ENCODE measurements at regions not wholly inside any gene's neighbourhood (a gene's known extent, or its start where the extent isn't known, plus 50 kb on each side); places are given as distances from the start of the nearest gene placed in this dataset.
A peak's percentile ranks its signal among the peaks of the same experiment; 100 is the strongest.

DNA sequence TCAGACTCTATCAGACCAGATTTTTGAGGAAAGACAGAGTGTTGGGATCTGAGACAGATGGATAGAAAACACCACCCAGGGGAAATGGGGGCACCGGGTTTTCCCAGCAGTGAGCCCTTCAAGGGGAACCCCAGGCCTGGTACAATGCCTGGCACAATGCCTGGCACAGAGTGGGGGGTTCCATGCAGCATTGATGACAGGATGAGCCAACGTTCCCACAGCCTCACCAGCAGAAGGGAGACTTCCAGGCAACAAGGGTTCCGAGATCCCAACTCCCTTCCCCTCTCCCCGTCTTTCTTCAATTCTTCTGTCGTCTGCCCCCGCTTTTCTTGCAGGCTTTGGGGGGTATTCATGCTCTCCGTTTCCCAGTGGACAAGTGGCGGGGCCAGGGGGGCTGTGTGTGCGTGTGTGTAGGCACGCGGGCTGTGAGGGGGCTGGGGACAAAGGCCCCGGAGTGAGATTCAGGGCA is 132.1 kb upstream of the HAAO start:
- no peaks in the 10 kb centered on the region for H4K20me1 ChIP-seq (replicated peaks; ENCODE audit: control insufficient read depth, extremely low read depth, insufficient read depth, low read length)
- H3K27me3 ChIP-seq (ENCODE audit: control insufficient read depth in 2 of 2, insufficient read depth in 2 of 2, low read length in 2 of 2) = no peaks in the 10 kb centered on the region
- ChIA-PET POLR2A (no interaction called here), CTCF (interaction anchor here (1.4 to 2.4 kb wide), 2 partner anchors 9 to 45 kb away, joined by 3 to 10 read pairs; no protein-coding TSS in a partner anchor)
- intact Hi-C loops (cut with micrococcal nuclease) = loop anchor here (1.0 kb wide), 2 partner anchors 44 to 65 kb away; no protein-coding TSS in a partner anchor
- dilution Hi-C loops (cut with MboI; ENCODE audit: extremely low pct_ligation_motif_present, low sequenced_read_pairs) = no loop called here
- peak; percentile 98 for FAIRE-seq
- BruUV-seq (replicated peaks) = TSS peak; percentile 88
- H3K4me1 ChIP-seq (ENCODE audit: control insufficient read depth, extremely low read depth, insufficient read depth, low read length) = peaks cover 44% of the 10 kb centered on the region
- no peaks in the 10 kb centered on the region for H3K36me3 ChIP-seq (ENCODE audit: control insufficient read depth in 2 of 2, extremely low read depth in 1 of 2, insufficient read depth in 2 of 2, low read length in 2 of 2)
- no peaks in the 10 kb centered on the region for H3K9me3 ChIP-seq (replicated peaks; ENCODE audit: control insufficient read depth, insufficient read depth, low read length)
- H3K27ac ChIP-seq (ENCODE audit: insufficient read depth, low read depth, low read length) = peak overlapping the region; percentile 91
- DNase-seq (ENCODE audit: low read depth, low spot score) = peak; percentile 88
- no peaks in the 10 kb centered on the region for H3K79me2 ChIP-seq (ENCODE audit: control insufficient read depth, insufficient read depth, low read length)
- peak overlapping the region; percentile 63 for H3K9ac ChIP-seq (replicated peaks; ENCODE audit: extremely low read depth, insufficient read depth, low read length)
- peak overlapping the region; percentile 3 for H3K4me2 ChIP-seq (ENCODE audit: insufficient read depth, low read length)
- no peak overlapping the region for H3K4me3 ChIP-seq (replicated peaks in 1 of 3; ENCODE audit: insufficient read depth in 1 of 3, low read depth in 1 of 3, low read length in 3 of 3)
- TF ChIP-seq POLR2A (IDR thresholded peaks at IDR 0.05; ENCODE audit: low read depth, low read length) (peak; percentile 55), POLR2AphosphoS5 (IDR thresholded peaks at IDR 0.05; ENCODE audit: insufficient read depth, low read depth, low read length) (peak; percentile 6), FOS (IDR thresholded peaks at IDR 0.05; ENCODE audit: borderline replicate concordance, insufficient read depth, low read length) (no peak)
- H2AFZ ChIP-seq (ENCODE audit: low read depth, low read length) = no peak overlapping the region
- H3K9me1 ChIP-seq (replicated peaks; ENCODE audit: control insufficient read depth, extremely low read depth, insufficient read depth, low read length) = no peaks in the 10 kb centered on the region

DNA sequence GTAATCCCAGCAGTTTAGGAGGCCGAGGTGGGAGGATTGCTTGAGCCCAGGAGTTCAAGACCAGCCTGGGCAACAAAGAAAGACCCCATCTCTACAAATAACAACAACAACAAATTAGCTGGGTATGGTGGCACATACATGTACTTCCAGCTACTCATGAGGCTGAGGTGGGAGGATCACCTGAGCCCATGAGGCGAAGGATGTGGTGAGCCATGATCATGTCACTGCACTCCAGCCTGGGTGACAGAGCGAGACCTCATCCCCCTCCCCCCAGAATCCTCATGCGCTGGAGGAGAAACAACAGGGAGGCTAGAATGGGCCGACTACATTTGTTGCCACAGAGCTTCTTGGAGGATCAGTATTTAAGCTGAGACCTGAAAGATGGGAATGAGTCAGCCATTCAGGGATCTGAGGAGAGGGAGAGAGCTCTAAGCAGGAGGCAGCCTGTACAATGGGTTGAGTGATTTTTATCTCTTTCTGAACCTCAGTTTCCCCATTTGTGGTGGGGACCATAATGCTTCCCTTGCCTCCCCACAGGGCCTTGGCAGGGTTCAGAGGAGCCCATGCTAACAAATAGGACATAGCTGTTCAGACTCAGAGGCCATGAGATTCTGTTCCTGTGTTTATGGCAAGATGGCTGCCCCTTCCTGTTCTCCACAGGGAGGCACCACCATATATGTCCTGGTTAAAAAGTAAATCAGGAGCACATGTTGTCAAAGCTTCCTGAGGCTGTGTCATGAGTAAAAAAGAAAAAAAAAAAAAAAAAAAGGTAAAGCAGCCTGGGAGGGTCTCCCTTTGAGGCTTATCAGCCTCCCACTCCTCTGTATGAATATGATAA is 131.4 kb upstream of the HAAO start:
- dilution Hi-C loops (cut with MboI; ENCODE audit: extremely low pct_ligation_motif_present, low sequenced_read_pairs) (no loop called here), intact Hi-C loops (cut with micrococcal nuclease) (loop anchor here (1.0 kb wide), 2 partner anchors 43 to 64 kb away; no protein-coding TSS in a partner anchor)
- DNase-seq (ENCODE audit: low read depth, low spot score) (no peak), FAIRE-seq (peak; percentile 75)
- H3K27me3 ChIP-seq (ENCODE audit: control insufficient read depth in 2 of 2, insufficient read depth in 2 of 2, low read length in 2 of 2) = no peaks in the 10 kb centered on the region
- no peaks in the 10 kb centered on the region for H3K36me3 ChIP-seq (ENCODE audit: control insufficient read depth in 2 of 2, extremely low read depth in 1 of 2, insufficient read depth in 2 of 2, low read length in 2 of 2)
- H3K27ac ChIP-seq (ENCODE audit: insufficient read depth, low read depth, low read length) = peak overlapping the region; percentile 91
- H3K4me1 ChIP-seq (ENCODE audit: control insufficient read depth, extremely low read depth, insufficient read depth, low read length) = peaks cover 50% of the 10 kb centered on the region
- H3K9me3 ChIP-seq (replicated peaks; ENCODE audit: control insufficient read depth, insufficient read depth, low read length) = no peaks in the 10 kb centered on the region
- CTCF ChIA-PET = interaction anchor here (2.4 kb wide), 1 partner anchor 44 kb away, joined by 10 read pairs; no protein-coding TSS in a partner anchor
- no peak overlapping the region for H3K4me3 ChIP-seq (replicated peaks in 1 of 3; ENCODE audit: insufficient read depth in 1 of 3, low read depth in 1 of 3, low read length in 3 of 3)
- TF ChIP-seq EZH2 (IDR thresholded peaks at IDR 0.05; ENCODE audit: borderline replicate concordance, low read depth, low read length, severe bottlenecking) (no peak), POLR2AphosphoS5 (IDR thresholded peaks at IDR 0.05; ENCODE audit: insufficient read depth, low read depth, low read length) (peak; percentile 5), JUN (IDR thresholded peaks at IDR 0.05; ENCODE audit: borderline replicate concordance, insufficient read depth, insufficient read length, low read depth) (no peak)
- H3K9me1 ChIP-seq (replicated peaks; ENCODE audit: control insufficient read depth, extremely low read depth, insufficient read depth, low read length) = no peaks in the 10 kb centered on the region
- H3K4me2 ChIP-seq (ENCODE audit: insufficient read depth, low read length) = peak overlapping the region; percentile 3
- no peaks in the 10 kb centered on the region for H3K79me2 ChIP-seq (ENCODE audit: control insufficient read depth, insufficient read depth, low read length)
- H3K9ac ChIP-seq (replicated peaks; ENCODE audit: extremely low read depth, insufficient read depth, low read length) = peak overlapping the region; percentile 63
- peak overlapping the region; percentile 43 for H2AFZ ChIP-seq (ENCODE audit: low read depth, low read length)
- no peaks in the 10 kb centered on the region for H4K20me1 ChIP-seq (replicated peaks; ENCODE audit: control insufficient read depth, extremely low read depth, insufficient read depth, low read length)
- BruUV-seq (replicated peaks) = no TSS peak
- POLR2A ChIA-PET = no interaction called here

Measured in endothelial cell of umbilical vein (primary cell).